T-cell (primary cell): ENCODE measurements at regions not wholly inside any gene's neighbourhood (a gene's known extent, or its start where the extent isn't known, plus 50 kb on each side); places are given as distances from the start of the nearest gene placed in this dataset.

Experiments
- ATAC-seq, 4 experiments: fragments of 200-7000 bp in 3 of 4; fragments of 150-1000 bp in 1 of 4; cut with Tn5 transposase; replicated peaks in 1 of 4; 1 replicate in 3 of 4; 2 replicates in 1 of 4; pipeline ENCODE4 v1.10.0; 2021; ENCODE audit warnings: moderate library complexity in 3 of 4, mild to moderate bottlenecking in 2 of 4, moderate number of reproducible peaks in 1 of 4
- CTCF ChIA-PET, 2 donors: fragments of 300-600 bp; sonication (Branson Sonifier 250); formaldehyde crosslinking; loops; one replicate each; lab custom pipeline; 2022; ENCODE audit warnings: antibody characterized with exemption in 2 of 2; lab: Charles Lee
- POLR2A ChIA-PET, 2 donors: fragments of 300-600 bp; sonication (Branson Sonifier 250); formaldehyde crosslinking; loops; one replicate each; lab custom pipeline; 2022; ENCODE audit warnings: antibody characterized with exemption in 2 of 2; lab: Charles Lee
- DNase-seq, 35 experiments: peaks; one replicate each; pipeline versions ENCODE4 v3.0.0 to v3.0.0-alpha.2; 2013 to 2023
- H3K27ac ChIP-seq: one replicate; pipeline ENCODE4 v1.5.1; 2013; ENCODE audit warnings: low read length
- H3K27me3 ChIP-seq, 2 experiments: replicated peaks in 1 of 2; 1 replicate in 1 of 2; 2 replicates in 1 of 2; pipeline versions ENCODE4 v1.6.1 to v1.7.0; 2013; ENCODE audit warnings: low read length in 1 of 2, mixed read lengths in 1 of 2; ENCODE audit not compliant: control insufficient read depth in 2 of 2, insufficient read depth in 2 of 2; ENCODE audit errors: extremely low read depth in 1 of 2
- H3K36me3 ChIP-seq, 2 donors: 1 replicate in 1 of 2; 2 replicates in 1 of 2; pipeline versions ENCODE4 v1.6.1 to v1.7.0; 2013; ENCODE audit warnings: low read length in 1 of 2; ENCODE audit not compliant: control insufficient read depth in 2 of 2, insufficient read depth in 1 of 2; ENCODE audit errors: extremely low read depth in 1 of 2
- H3K4me1 ChIP-seq, 2 experiments: 1 replicate in 1 of 2; 2 replicates in 1 of 2; pipeline versions ENCODE4 v1.6.1 to v1.7.0; 2013; ENCODE audit warnings: low read length in 2 of 2, mixed read lengths in 1 of 2; ENCODE audit not compliant: insufficient read depth in 2 of 2, control insufficient read depth in 1 of 2; ENCODE audit errors: extremely low read depth in 1 of 2
- H3K4me3 ChIP-seq, 2 donors: 1 replicate in 1 of 2; 2 replicates in 1 of 2; pipeline versions ENCODE4 v1.5.1 to v1.7.0; 2013; ENCODE audit warnings: mild to moderate bottlenecking in 2 of 2, low read length in 1 of 2, moderate library complexity in 1 of 2; ENCODE audit not compliant: control insufficient read depth in 1 of 2; ENCODE audit errors: extremely low read depth in 1 of 2
- H3K9me3 ChIP-seq: 2 replicates; pipeline ENCODE4 v1.7.0; 2013
- H3K27ac Mint-ChIP-seq, 2 donors: one replicate each; pipeline ENCODE4 v1.8.0; 2020 to 2021; ENCODE audit warnings: mild to moderate bottlenecking in 2 of 2, mixed read lengths in 2 of 2
- H3K27me3 Mint-ChIP-seq, 2 donors: one replicate each; pipeline ENCODE4 v1.8.0; 2021 to 2022; ENCODE audit warnings: mixed read lengths in 2 of 2
- H3K36me3 Mint-ChIP-seq: one replicate; pipeline ENCODE4 v1.8.0; 2021; ENCODE audit warnings: mixed read lengths
- H3K4me1 Mint-ChIP-seq, 3 donors: one replicate each; pipeline ENCODE4 v1.8.0; 2020 to 2022; ENCODE audit warnings: mixed read lengths in 3 of 3, mild to moderate bottlenecking in 1 of 3
- H3K4me3 Mint-ChIP-seq, 3 donors: one replicate each; pipeline ENCODE4 v1.8.0; 2020 to 2022; ENCODE audit warnings: mild to moderate bottlenecking in 3 of 3, mixed read lengths in 3 of 3, moderate library complexity in 3 of 3
- H3K9me3 Mint-ChIP-seq, 3 donors: one replicate each; pipeline ENCODE4 v1.8.0; 2020 to 2022; ENCODE audit warnings: mixed read lengths in 3 of 3
- WGBS: methylation state at CpG from one replicate; pipeline ENCODE4 v1.1.5; 2013; ENCODE audit warnings: missing lambda C conversion rate; ENCODE audit not compliant: insufficient coverage; 5-methylcytosine and 5-hydroxymethylcytosine counted together

DNA sequence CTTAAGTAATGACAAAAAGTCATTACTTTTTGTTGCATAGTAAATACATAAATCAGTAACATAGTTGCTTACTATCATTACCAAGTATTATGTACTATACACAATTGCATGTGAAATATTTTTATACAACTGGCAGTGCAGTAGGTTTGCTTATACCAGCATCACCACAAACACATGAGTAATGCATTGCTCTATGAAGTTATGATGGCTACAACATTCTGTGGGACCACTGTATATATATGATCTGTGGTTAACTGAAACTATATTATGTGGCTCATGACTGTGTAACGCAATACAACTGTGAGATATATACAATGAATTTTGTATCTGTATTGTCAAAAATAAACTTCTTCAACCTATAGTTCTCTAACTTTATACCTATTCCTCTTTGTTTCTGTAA lies 113.7 kb upstream of the RBMS3 start:
- peaks cover 4 to 22% of the 10 kb centered on the region in 2 experiments for H3K4me1 ChIP-seq
- no CpG with 5 or more reads among the region's 1 CpG for WGBS
- Mint-ChIP-seq H3K4me1 (peaks cover 18 to 26% (median 19%) of the 10 kb centered on the region in 3 donors), H3K27ac (no peak overlapping the region), H3K4me3 (no peak overlapping the region), H3K9me3 (peaks cover 0 to 1% (median 0%) of the 10 kb centered on the region in 3 donors), H3K36me3 (no peaks in the 10 kb centered on the region), H3K27me3 (no peaks in the 10 kb centered on the region)
- no peak overlapping the region for H3K27ac ChIP-seq
- H3K27me3 ChIP-seq, result no peaks in the 10 kb centered on the region
- DNase-seq, result no peak
- H3K9me3 ChIP-seq, result no peaks in the 10 kb centered on the region
- H3K4me3 ChIP-seq, result no peak overlapping the region
- no peak for ATAC-seq
- CTCF ChIA-PET, result no interaction called here
- POLR2A ChIA-PET, result no interaction called here
- H3K36me3 ChIP-seq, result no peaks in the 10 kb centered on the region

DNA sequence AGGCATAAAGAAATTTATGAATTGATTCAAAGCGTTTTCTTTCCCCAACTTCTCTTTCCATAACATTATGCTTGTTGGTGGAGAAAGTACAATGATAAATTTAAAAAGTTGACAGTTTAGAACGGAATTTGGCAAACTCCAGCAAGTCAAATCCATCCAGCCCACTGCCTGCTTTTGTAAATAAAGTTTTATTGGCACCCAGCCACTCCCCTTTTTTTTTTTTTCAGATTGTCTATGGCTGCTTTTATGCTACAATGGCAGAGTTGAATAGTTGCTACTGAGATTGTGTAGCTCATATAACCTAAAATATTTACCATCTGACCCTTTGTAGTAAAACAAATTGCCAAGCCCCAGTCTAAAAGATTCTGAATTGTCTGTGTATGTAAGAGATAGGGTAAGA lies 112.8 kb upstream of the RBMS3 start:
- Histone ChIP-seq H3K9me3 (no peaks in the 10 kb centered on the region), H3K27ac (no peak overlapping the region), H3K4me3 (no peak overlapping the region), H3K27me3 (no peaks in the 10 kb centered on the region), H3K4me1 (peaks cover 4 to 23% of the 10 kb centered on the region in 2 experiments), H3K36me3 (no peaks in the 10 kb centered on the region)
- H3K27me3 Mint-ChIP-seq, result no peaks in the 10 kb centered on the region
- H3K9me3 Mint-ChIP-seq, result peaks cover 0 to 3% (median 2%) of the 10 kb centered on the region in 3 donors
- no peak for DNase-seq
- no peak for ATAC-seq
- no peak overlapping the region for H3K4me3 Mint-ChIP-seq
- H3K27ac Mint-ChIP-seq, result no peak overlapping the region
- ChIA-PET CTCF (no interaction called here), POLR2A (no interaction called here)
- no CpG with 5 or more reads among the region's 2 CpGs for WGBS
- H3K4me1 Mint-ChIP-seq, result peaks cover 21 to 32% (median 22%) of the 10 kb centered on the region in 3 donors
- no peaks in the 10 kb centered on the region for H3K36me3 Mint-ChIP-seq

GRCh38 chr3:29168696-29169095 lies 112.2 kb upstream of the RBMS3 start:
- no peaks in the 10 kb centered on the region for H3K36me3 ChIP-seq
- ATAC-seq (no peak), DNase-seq (no peak)
- Mint-ChIP-seq H3K4me3 (no peak overlapping the region), H3K4me1 (peaks cover 22 to 36% (median 24%) of the 10 kb centered on the region in 3 donors), H3K36me3 (no peaks in the 10 kb centered on the region), H3K27ac (no peak overlapping the region), H3K9me3 (peaks cover 0 to 4% (median 3%) of the 10 kb centered on the region in 3 donors), H3K27me3 (no peaks in the 10 kb centered on the region)
- peaks cover 4 to 23% of the 10 kb centered on the region in 2 experiments for H3K4me1 ChIP-seq
- no peak overlapping the region for H3K4me3 ChIP-seq
- no peak overlapping the region for H3K27ac ChIP-seq
- WGBS, result no CpG with 5 or more reads among the region's 1 CpG
- ChIA-PET POLR2A (no interaction called here), CTCF (no interaction called here)
- no peaks in the 10 kb centered on the region for H3K27me3 ChIP-seq
- H3K9me3 ChIP-seq, result no peaks in the 10 kb centered on the region

GRCh38 chr3:29169451-29169850 lies 111.4 kb upstream of the RBMS3 start:
- no peaks in the 10 kb centered on the region for H3K9me3 ChIP-seq
- H3K27me3 ChIP-seq, result no peaks in the 10 kb centered on the region
- H3K4me3 ChIP-seq, result no peak overlapping the region
- Mint-ChIP-seq H3K27me3 (no peaks in the 10 kb centered on the region), H3K4me1 (peaks cover 22 to 36% (median 24%) of the 10 kb centered on the region in 3 donors), H3K36me3 (no peaks in the 10 kb centered on the region), H3K27ac (peak overlapping the region in 1 of 2 donors; percentile 20), H3K4me3 (no peak overlapping the region), H3K9me3 (peaks cover 0 to 4% (median 3%) of the 10 kb centered on the region in 3 donors)
- H3K4me1 ChIP-seq, result peaks cover 4 to 23% of the 10 kb centered on the region in 2 experiments
- CTCF ChIA-PET, result no interaction called here
- DNase-seq (no peak), ATAC-seq (no peak)
- POLR2A ChIA-PET, result no interaction called here
- H3K27ac ChIP-seq, result no peak overlapping the region
- WGBS, result no CpG with 5 or more reads among the region's 3 CpGs
- H3K36me3 ChIP-seq, result no peaks in the 10 kb centered on the region

- H3K27me3 ChIP-seq, result no peaks in the 10 kb centered on the region
- ChIA-PET POLR2A (no interaction called here), CTCF (no interaction called here)
- Mint-ChIP-seq H3K9me3 (peaks cover 0 to 4% (median 3%) of the 10 kb centered on the region in 3 donors), H3K27ac (peak overlapping the region; percentile 86 to 90), H3K4me1 (peaks cover 22 to 36% (median 24%) of the 10 kb centered on the region in 3 donors), H3K36me3 (no peaks in the 10 kb centered on the region), H3K27me3 (no peaks in the 10 kb centered on the region), H3K4me3 (peak overlapping the region in 2 of 3 donors; percentile 13 to 58)
- no peaks in the 10 kb centered on the region for H3K36me3 ChIP-seq
- H3K4me1 ChIP-seq, result peaks cover 4 to 23% of the 10 kb centered on the region in 2 experiments
- peak overlapping the region in 1 of 2 donors; percentile 29 for H3K4me3 ChIP-seq
- ATAC-seq (peak; percentile 31 to 75 (median 63)), DNase-seq (peak in 9 of 35 experiments; percentile 1 to 50 (median 6))
- no peaks in the 10 kb centered on the region for H3K9me3 ChIP-seq
- H3K27ac ChIP-seq, result no peak overlapping the region
- WGBS, result no CpG with 5 or more reads among the region's 6 CpGs
Observed at GRCh38 chr3:29171043-29171990, 109.6 kb upstream of the RBMS3 start.

- H3K4me1 Mint-ChIP-seq, result peaks cover 10 to 17% (median 12%) of the 10 kb centered on the region in 3 donors
- H3K27ac Mint-ChIP-seq, result no peak overlapping the region
Observed at GRCh38 chr3:29176501-29176900, 104.4 kb upstream of the RBMS3 start.

More at GRCh38 chr3:29176501-29176900, 104.4 kb upstream of the RBMS3 start:
- ATAC-seq (no peak), DNase-seq (no peak)
- POLR2A ChIA-PET, result no interaction called here
- H3K4me3 Mint-ChIP-seq, result no peak overlapping the region
- Histone ChIP-seq H3K27me3 (no peaks in the 10 kb centered on the region), H3K4me1 (peaks cover 0 to 8% of the 10 kb centered on the region in 2 experiments), H3K4me3 (no peak overlapping the region), H3K36me3 (no peaks in the 10 kb centered on the region), H3K27ac (no peak overlapping the region), H3K9me3 (no peaks in the 10 kb centered on the region)
- no peaks in the 10 kb centered on the region for H3K36me3 Mint-ChIP-seq
- H3K9me3 Mint-ChIP-seq, result peaks cover 0 to 12% (median 3%) of the 10 kb centered on the region in 3 donors
- WGBS, result 90% methylated on average over 1 of the region's 2 CpGs
- CTCF ChIA-PET, result interaction anchor here in 1 of 2 donors (0.6 kb wide), 1 partner anchor 105 kb away, joined by 9 read pairs; no protein-coding TSS in a partner anchor
- no peaks in the 10 kb centered on the region for H3K27me3 Mint-ChIP-seq
